Activated T-helper 9 cell treated with anti-CD3 and anti-CD28 coated beads, Interleukin-2, amount 50 U/mL, for 16 hours (primary cell): ENCODE measurements at regions not wholly inside any gene's neighbourhood (a gene's known extent, or its start where the extent isn't known, plus 50 kb on each side); places are given as distances from the start of the nearest gene placed in this dataset.
"Not testable (repeated sequence)": the region's sequence is repeated elsewhere in the genome, so short reads cannot be mapped to it uniquely, and the experiment has no call there.

Experiments
- DNase-seq: peaks from one replicate; pipeline ENCODE4 v3.0.0-alpha.2; 2020; ENCODE audit warnings: low read depth

DNA sequence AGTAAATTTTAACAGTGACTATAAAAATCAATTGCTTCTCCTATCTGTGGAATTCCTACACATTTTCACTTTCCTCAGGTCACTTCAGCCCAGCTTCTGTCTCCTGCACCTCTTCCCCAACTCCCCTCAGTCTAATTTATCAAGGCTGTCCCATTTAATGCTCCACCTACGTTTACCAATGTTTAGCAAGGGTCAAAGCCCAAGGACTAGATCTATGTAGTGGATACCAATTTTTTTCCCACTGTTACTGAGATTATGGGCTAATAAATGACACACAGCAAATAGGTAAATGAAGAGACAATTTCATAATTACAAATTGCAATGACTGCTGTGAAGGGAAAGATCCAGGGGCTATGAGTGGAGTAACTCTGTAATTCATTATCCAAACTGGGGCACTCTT, 211.5 kb upstream of the RPS23 start:
- no peak for DNase-seq

DNA sequence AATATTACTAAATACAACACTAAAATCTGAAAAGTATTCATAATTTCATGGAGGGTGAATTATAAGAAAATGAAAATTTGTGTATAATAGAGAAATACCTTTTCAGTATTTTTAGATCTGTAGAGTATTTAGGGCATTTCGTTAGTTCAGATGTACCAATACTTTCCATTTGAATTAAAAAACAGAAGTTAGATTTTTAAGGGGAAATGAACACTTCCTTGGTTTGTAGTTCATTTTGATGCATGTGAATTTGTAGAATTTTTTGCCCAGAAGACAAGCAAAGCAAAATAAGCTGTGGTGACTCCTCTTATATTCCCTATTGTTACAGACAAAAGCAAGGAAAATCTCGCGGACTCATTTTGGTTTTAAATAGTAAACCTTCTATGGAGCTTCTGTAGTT, 209.0 kb upstream of the RPS23 start:
- DNase-seq, result no peak

DNA sequence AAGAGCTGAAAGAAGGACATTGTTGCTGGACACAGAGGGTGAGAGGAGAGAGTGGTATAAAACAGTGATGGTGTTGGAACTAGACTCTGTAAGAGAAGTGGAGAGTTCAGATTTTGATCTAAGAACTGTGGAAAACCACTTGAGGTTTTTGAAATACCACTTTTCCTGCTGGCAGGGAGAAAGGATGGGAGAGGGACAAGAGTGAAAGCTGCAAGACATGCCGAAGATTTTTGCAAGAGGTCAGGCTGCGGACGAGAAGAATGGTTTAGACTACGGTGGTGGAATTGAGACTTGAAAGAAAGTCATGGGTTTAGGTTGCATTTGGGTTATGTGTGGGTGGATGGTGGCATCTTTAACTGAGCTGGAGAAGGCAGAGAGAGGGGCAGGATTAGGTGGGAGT, 202.2 kb upstream of the RPS23 start:
- no peak for DNase-seq

DNA sequence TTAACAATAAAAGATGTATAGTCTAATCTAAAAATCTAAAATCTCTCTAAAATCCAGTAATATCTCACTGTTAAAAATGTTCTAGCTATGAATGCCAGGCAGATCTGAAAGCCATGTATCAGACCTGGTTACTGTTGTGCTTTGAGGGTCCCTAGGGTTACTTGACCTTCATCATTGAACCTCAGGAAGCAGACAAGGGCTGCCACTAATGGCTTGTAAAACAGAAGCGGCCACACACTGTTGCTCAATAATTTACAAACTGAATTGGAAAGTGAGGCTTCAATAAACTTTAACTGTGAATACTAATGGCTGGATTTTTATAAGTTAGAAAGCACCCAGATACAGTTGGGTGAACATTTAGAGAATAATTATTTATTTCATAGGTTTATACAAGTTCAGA, 198.0 kb upstream of the RPS23 start:
- DNase-seq, result no peak

DNA sequence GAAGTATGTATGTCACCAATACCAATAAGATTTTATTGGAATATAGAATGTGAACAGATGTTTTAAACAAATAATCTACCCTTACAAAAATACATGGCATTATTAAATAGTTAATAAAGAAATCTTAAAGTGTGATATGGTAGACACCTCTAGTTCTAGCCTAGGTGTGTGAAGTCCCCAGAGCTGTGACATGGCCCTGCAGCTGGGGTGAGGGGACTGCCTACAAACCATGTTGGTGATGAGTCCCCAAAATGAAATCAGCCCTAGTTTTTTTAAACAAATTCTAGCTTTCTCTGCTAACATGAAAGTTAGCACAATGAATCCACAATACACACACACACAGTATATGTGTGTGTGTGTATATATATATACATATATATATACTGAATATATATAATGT, 195.1 kb upstream of the RPS23 start:
- DNase-seq, result no peak

DNA sequence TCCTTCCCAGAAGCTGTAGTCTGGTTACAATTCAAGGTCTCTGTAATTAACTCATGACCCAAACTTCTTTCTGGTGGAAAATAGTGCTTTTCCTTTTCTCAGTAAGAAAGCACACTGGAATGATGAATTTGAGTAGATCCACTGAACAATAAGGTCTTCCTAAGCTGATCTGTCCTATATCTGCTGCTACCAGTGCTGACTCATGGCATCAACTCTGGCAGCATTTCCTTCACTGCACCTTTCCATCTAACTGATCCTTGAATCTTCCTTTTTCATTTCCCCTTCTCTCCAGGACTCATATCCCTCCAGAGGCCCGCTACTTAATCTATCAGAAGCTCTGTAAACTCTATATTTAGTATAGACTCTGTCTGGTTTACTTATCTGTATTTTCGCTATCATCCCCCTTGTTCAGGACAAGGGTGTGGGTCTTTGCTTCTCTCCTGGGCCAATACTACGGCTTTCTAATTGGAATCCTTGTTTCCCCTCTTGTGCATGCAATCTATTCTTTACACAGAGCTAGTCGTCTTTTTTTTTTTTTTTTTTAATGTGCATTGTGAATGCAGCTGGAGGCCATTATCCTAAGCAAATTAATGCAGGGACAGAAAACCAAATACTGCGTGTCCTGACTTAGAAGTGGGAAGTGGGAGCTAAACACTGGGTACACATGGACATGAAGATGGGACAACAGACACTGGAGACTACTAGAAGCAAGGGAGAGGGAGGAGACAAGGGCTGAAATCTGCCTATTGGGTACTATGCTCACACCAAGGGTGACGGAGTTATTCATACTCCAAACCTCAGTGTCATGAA, 192.2 kb upstream of the RPS23 start:
- no peak for DNase-seq

DNA sequence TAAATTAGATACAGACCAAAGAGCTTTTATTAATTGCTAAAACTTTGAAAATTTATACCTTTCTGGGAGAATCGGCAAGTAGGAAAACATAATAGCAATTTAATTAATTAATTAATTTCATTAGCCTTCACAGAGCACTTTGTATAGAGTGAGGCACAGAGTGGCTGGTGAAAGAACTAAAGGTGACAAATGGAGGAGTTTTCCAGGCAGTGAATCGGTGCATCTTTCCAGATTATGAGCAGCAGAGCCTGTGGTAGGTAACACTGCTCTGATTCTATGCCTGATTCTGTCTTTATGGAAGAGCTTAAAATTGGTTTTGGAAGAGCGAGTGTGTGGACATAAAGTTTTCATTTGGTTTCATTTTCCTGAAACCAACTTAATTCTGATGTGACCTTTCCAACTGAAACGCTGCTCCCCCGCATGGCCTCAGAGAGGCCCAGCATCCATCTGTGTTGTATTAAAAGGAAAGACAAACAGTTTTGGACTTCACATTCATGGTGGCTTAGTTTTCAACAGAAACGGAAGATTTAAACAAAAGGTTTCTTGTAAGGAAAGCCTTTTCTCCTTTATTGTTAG, 188.9 kb upstream of the RPS23 start:
- no peak for DNase-seq

DNA sequence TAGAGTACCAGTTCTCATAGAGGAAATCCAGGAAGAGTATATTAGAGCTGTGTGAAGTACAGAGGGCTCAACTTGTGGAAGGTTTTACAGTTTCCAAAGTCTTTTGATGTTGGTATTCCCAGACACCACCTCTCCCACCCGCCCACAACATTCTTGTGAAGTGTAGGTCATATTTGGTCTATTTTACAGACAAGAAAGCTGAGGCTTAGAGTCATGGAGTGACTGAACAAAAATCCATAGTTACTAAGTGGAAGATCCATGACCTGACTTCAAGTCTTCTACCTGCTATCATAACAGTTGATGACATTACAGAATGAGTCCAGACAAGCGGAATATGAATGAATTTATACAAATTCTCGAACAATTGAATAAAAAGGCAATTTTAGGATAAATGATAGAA, 187.1 kb upstream of the RPS23 start:
- no peak for DNase-seq

DNA sequence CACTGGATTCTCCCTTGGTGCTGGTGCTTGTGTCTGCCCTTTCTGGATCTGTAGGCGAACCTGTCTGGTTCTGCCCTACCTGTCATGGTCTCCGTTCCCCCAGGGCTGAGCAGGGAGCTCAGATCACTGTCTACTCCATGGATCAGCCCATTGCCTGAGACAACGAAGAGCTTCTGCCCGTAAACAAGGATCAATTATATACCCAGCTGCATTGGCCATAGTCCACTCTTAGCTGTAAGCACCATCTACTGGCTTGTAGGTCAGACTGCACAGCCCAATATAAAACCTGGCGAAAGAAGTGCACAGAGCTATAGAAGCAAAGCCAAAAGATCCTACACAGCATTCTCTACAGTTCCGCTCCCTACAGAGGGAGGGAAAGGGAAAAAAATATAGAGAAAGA, 181.5 kb upstream of the RPS23 start:
- no peak for DNase-seq

DNA sequence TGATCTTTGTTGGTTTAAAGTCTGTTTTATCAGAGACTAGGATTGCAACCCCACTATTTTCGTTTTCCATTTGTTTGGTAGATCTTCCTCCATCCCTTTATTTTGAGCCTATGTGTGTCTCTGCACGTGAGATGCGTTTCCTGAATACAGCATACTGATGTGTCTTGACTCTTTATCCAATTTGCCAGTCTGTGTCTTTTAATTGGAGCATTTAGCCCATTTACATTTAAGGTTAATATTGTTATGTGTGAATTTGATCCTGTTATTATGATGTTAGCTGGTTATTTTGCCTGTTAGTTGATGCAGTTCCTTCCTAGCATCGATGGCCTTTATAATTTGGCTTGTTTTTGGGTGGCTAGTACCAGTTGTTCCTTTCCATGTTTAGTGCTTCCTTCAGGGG, 177.2 kb upstream of the RPS23 start:
- DNase-seq, result not testable (repeated sequence)

DNA sequence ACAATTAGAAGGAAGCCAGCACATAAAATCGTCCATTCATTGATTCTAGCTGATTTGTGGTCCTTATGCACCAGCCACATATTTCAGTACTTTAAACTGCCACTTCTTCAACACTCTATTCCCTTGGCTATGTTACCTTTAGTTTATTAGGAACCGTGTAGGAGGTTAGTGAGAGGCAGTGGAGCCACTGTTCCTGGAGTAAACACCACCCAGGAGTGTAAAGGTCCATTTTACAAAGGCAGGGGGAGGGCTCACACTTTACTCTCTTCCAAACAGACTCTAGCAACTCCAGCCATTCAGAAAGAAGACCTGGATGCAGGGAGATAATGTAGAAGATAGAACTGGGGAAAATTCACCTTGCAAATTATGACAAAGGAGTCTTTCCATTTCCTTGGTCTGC, 170.2 kb upstream of the RPS23 start:
- DNase-seq, result no peak

DNA sequence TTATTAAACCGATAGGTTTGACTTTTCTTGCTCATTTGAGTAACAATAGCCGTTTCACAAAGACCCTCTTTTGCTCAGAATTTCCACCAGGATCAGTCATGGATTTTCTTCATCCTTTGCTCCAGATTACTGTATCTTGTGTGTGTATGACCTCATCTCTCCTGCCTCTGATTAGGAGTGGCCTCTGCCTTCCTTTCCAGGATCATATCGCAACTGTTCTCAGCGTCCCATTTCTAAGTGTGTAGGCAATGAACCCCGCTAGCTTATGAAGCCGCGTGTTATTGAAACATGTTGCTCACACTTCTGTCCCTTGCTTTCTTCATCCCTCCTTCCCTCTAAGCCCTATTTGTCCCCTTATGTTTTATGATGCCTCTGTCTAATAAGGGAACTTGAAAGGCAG, 169.8 kb upstream of the RPS23 start:
- no peak for DNase-seq

DNA sequence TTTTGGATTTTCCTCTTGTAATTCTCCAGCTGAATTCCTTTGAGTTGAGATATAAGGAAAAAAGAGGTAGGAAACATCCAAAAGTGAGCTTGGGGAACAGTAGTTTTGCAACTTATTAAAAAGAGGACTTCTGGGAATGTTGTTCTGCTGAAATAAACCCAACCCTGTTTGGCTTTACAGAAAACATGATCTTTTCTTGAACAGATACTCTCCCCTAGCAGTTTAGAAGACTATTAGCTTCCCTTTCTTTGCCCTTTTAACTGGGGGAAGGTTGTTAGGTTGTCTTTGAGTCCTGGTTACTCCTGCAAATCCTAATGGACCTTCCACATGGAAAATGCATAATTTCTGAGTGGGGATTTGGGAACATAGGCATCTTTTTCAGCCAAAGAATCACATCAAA, 168.7 kb upstream of the RPS23 start:
- no peak for DNase-seq

DNA sequence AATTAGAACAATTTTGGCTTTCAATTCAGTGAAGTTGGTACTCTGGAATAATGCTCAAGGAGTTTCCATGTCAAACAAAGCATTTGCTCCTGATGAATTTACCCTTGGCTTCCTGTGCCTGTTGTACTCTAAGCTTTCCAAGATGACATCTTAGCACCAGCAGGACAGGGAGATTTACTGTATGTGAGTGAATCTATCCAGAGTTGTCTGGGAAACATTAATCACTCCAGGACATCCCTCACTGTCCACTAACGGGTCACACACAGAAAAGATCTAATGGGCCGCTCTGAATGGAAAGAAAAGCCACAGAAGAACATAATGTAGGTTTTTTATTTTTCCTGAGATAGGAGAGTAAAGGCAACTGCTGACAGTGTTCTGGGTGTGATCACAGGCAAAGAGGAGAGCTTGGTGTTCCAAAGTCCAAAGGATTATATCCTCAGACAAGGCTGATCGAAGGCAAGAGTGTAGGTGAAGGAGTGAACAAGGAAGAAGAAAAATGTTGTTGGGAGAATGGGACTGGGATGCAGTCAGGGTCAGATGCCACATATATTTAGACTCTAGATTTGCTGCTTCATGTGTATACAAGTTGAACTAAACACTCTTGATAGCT, 167.7 kb upstream of the RPS23 start:
- DNase-seq, result no peak

DNA sequence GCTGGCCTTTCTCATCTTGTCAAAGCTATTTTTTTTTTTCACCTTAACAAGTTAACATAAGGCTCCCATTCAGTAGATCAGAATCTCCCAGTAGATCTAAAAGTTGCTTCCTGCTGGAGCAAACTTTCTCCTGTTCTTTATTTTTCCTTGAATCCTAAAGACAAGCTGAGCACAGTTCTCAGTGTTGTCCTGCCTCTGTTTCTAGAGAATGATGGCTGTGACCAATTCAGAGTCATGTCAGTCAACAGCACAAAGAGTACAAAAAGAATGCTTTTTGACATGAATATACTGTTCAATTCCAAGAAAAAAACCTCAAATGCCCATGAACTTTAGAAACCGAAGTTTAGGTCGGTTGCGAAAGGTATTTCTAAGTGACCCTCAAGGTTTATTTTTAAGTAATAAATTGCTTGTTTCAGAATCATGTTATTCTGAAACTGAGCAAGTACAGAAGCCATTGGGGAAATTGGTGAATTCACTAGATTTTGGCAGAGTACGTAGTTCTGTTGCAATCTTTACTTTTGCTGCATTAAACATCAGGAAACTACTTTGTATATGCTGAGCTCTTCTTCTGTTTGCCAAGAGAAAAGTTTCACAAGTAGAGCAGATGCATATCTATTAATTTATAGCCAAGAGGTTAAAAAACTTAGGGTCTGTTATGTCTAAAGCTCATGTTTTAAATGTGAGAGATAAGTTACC, 161.7 kb upstream of the RPS23 start:
- DNase-seq, result no peak

DNA sequence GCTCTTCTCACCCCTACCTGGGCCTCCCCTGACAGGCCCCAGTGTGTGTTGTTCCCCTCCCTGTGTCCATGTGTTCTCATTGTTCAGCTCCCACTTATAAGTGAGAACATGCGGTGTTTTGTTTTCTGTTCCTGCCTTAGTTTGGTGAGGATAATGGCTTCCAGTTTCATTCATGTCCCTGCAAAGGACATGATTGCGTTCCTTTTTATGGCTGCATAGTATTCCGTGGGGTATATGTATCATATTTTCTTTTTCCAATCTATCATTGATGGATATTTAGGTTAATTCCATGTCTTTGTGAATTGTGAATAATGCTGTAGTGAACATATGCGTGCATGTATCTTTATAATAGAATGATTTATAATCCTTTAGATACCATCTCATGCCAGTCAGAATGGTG, 159.4 kb upstream of the RPS23 start:
- not testable (repeated sequence) for DNase-seq

DNA sequence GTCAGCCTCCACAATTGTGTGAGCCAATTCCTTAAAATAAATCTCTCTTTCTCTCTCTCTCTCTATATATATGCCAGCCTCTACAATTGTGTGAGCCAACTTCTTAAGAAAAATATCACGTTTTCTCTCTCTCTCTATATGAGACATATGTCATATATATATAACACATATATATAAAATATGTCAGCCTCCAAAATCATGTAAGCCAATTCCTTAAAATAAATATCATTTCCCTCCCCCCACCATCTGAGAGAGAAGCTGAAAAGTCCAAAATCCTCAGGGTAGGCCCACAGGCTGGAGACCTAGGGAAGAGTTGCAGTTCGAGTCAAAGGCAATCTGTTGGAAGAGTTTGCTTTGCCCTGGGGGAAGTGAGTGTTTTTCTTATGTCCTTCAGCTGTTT, 158.1 kb upstream of the RPS23 start:
- no peak for DNase-seq

DNA sequence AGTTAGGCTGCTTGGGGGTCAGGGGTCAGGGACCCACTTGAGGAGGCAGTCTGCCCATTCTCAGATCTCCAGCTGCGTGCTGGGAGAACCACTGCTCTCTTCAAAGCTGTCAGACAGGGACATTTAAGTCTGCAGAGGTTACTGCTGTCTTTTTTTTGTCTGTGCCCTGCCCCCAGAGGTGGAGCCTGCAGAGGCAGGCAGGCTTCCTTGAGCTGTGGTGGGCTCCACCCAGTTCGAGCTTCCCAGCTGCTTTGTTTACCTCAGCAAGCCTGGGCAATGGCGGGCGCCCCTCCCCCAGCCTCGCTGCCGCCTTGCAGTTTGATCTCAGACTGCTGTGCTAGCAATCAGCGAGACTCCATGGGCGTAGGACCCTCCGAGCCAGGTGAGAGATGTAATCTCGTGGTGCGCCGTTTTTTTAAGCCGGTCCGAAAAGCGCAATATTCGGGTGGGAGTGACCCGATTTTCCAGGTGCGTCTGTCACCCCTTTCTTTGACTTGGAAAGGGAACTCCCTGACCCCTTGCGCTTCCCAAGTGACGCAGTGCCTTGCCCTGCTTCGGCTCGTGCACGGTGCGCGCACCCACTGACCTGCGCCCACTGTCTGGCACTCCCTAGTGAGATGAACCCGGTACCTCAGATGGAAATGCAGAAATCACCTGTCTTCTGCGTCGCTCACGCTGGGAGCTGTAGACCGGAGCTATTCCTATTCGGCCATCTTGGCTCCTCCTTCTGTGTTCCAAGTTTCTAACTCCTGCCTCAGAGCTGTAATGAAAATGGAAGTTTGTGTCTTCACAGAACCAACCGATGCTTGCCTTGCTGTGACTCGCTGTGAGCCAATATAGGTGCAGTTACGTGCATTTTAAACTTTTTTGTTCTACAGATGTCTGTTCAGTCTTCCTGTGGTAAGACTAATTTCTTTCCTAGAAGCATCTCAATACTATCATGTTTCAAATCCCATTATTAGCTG, 156.8 kb upstream of the RPS23 start:
- DNase-seq, result not testable (repeated sequence)

DNA sequence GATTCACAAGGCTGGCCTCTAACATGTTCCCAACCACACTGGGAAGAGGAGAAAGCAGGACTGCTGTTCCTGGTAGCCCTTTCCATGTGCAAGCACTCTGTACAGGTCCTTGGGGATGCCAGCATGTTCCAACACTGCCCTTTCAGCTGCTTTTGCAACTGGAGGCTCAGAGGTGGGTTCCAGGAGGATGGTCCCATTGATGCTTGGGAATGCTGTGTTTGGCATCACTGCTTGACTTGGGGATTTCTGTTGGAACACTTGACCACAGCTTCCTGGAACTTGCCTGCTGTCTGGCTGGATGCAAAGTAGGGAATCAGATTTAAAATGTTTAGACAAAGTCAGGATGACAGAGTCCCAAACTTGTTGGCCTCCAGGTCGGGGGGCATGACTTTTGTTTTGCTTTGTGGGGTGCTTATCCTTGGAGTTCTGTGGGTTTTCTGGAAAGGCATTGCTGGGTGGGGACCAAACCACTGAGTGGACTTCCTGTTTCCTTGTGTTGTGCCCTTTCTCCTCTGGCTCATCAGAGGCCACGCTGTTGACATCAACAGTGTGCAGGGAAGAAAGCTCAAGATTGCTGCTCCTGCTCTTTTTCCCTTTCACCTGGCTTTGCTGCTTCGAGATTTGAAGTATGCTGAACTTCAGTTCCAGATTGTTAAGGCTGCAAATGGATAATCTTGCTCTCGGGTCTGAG, 148.5 kb upstream of the RPS23 start:
- no peak for DNase-seq

DNA sequence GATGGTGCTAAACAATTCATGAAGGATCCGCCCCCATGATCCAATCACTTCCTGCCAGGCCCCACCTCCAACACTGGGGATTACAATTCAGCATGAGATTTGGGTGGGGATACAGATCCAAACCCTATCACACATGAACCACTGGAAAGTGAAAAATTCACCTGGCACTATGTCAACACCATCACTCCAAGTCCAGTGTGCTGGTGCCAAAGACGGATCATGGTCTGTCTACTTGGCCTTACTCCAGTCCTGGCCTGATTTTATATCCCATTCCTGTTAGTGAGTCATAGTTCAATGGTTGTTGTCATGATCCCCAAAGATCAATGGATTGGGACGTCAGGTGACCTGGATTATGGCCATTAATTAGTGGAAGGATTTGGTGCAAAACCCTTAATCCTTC, 147.4 kb upstream of the RPS23 start:
- no peak for DNase-seq

DNA sequence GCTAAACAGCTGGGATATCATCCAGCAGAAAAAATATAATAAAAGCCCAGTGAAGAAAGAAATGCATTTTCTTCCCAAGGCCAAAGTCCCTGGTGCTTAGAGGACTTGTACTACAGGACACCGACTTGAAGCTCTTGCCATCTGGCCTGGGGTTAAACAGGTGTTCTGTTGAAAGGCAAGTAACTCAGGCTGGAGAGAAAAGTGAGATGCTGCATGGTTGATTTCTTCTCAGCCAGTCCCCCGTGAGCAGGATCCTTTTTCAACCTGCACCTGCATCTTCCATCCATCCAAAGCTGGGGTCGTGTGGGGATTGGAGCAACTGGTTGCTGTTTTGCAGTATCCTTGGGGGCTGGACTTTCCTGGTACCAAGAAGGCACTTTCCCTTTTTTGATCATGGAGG, 146.1 kb upstream of the RPS23 start:
- DNase-seq, result no peak
